ENCODE measurements at regions not wholly inside any gene's neighbourhood (a gene's known extent, or its start where the extent isn't known, plus 50 kb on each side); places are given as distances from the start of the nearest gene placed in this dataset.

DNA sequence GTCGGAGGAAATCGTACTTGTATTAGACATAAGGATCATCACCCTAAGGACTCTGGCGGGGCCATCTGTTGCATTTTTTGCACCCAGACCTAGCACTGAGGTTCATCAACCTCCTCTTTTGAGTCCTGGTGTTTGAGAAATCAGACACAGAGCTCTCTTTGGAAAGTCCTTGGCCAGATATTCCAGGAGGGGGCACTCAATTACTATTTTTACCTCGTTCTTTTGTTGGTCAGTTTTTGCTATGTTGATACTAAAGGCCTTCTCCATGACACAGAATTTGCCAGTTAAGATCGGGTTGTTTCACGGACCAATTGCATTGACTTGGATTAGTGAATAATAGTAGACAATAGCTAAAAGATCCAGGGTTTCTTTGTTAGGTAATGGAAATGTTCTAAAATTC, 711.2 kb downstream of the KCNT2 start:
- TF ChIP-seq, protein P1, sequence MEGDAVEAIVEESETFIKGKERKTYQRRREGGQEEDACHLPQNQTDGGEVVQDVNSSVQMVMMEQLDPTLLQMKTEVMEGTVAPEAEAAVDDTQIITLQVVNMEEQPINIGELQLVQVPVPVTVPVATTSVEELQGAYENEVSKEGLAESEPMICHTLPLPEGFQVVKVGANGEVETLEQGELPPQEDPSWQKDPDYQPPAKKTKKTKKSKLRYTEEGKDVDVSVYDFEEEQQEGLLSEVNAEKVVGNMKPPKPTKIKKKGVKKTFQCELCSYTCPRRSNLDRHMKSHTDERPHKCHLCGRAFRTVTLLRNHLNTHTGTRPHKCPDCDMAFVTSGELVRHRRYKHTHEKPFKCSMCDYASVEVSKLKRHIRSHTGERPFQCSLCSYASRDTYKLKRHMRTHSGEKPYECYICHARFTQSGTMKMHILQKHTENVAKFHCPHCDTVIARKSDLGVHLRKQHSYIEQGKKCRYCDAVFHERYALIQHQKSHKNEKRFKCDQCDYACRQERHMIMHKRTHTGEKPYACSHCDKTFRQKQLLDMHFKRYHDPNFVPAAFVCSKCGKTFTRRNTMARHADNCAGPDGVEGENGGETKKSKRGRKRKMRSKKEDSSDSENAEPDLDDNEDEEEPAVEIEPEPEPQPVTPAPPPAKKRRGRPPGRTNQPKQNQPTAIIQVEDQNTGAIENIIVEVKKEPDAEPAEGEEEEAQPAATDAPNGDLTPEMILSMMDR (IDR thresholded peaks at IDR 0.05; ENCODE audit: control extremely low read depth, extremely low read depth, low read depth, missing control alignments): no peak
- ChIA-PET POLR2A (no interaction called here), CTCF (interaction anchor here (3.5 kb wide), 1 partner anchor 11 kb away, joined by 15 read pairs; no protein-coding TSS in a partner anchor)
- no peak for DNase-seq (ENCODE audit: extremely low spot score)

DNA sequence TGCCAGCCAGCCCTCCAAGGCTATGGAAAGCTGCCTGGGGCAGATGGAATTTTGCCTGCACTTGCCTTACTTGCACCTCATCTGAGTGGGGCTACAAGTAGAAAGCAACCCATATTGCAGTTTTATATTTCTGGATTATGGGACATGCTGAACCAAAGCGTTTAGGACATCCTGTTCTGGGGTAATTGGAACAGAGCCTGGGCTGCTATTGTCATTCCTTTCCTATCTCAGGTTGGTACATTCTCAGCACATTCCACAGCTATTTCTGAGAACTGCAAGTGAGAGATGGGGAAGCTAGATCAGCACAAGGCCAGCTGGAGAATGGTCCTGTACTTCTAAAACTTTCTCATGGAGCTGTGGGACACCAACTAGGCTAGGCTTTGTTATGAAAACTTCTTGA, 713.8 kb downstream of the KCNT2 start:
- DNase-seq (ENCODE audit: extremely low spot score): no peak
- POLR2A ChIA-PET: no interaction called here
- TF ChIP-seq, protein P1 (IDR thresholded peaks at IDR 0.05; ENCODE audit: control extremely low read depth, extremely low read depth, low read depth, missing control alignments): no peak
- CTCF ChIA-PET: interaction anchor here (2.7 kb wide), 1 partner anchor 9 kb away, joined by 12 read pairs; no protein-coding TSS in a partner anchor

DNA sequence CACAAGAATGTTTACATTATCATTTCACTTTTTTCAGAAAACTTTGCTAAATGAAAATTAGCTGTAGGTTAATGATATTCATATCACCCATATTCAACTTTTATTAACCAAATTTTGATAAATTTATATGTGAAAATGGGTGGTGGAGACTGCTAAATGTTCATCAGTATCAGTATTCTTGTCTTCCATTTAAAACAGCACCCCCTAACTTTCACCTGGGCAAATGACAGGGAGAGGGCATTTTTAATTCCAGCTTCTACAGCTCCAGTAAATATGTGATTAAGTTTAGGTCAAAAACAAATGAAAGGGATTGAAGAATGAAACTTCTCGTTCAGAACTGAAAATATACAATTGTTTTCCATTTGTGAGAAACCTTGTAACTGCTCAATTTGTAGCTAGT, 722.2 kb downstream of the KCNT2 start:
- CTCF ChIA-PET: interaction anchor here (0.8 to 3.5 kb wide), 4 partner anchors 9 to 30 kb away, joined by 3 to 15 read pairs (median 9); no protein-coding TSS in a partner anchor
- POLR2A ChIA-PET: no interaction called here
- TF ChIP-seq, protein P1 (IDR thresholded peaks at IDR 0.05; ENCODE audit: control extremely low read depth, extremely low read depth, low read depth, missing control alignments): peak; percentile 4
- DNase-seq (ENCODE audit: extremely low spot score): no peak

DNA sequence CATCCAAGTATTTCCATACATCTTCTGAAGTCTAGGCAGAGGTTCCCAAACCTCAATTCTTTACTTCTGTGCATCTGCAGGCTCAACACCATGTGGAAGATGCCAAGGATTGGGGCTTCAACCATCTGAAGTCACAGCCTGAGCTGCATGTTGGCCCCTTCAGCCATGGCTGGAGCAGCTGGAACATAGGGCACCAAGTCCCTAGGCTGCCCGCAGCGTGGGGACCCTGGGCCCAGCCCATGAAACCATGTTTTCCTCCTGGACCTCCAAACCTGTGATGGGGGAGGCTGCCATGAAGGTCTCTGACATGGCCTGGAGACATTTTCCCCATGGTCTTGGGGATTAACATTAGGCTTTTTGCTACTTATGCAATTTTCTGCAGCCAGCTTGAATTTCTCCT, 729.8 kb downstream of the KCNT2 start:
- TF ChIP-seq, protein P1 (IDR thresholded peaks at IDR 0.05; ENCODE audit: control extremely low read depth, extremely low read depth, low read depth, missing control alignments): no peak
- POLR2A ChIA-PET: no interaction called here
- DNase-seq (ENCODE audit: extremely low spot score): no peak
- CTCF ChIA-PET: no interaction called here

DNA sequence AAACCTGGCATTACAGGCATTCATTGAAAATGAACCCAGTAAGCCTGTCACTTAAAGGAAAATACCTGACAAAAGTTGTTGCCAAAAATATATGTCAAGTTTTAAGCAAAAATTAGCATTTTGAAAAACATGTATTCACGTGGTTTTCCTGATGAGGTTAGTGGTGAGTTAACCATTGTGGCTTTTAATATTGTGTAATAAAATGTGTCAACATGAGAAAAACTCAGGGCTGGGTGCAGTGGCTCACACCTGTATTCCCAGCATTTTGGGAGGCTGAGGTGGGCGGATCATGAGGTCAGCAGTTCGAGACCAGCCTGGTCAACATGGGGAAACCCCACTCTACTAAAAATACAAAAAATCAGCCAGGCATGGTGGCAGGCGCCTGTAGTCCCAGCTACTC, 731.4 kb downstream of the KCNT2 start:
- POLR2A ChIA-PET: no interaction called here
- CTCF ChIA-PET: no interaction called here
- TF ChIP-seq, protein P1 (IDR thresholded peaks at IDR 0.05; ENCODE audit: control extremely low read depth, extremely low read depth, low read depth, missing control alignments): no peak
- DNase-seq (ENCODE audit: extremely low spot score): no peak

DNA sequence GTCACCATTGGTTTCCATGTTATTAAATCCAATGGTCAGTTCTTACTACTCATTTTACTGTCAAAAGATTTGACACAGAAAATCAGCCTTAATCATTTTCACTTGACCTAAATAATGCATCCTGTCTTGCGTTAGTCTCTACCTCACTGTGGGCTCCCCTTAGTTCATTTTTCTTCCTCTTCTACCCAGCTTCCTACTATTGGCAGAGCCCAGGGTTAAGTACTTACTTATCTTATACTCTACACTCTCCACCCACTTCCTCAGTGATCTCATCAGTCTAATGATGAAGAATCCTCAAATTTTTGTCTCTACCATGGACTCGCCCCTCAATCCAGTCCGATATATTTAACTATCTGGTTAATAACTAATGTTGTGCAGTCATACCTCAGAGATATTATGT, 735.9 kb downstream of the KCNT2 start:
- TF ChIP-seq, protein P1 (IDR thresholded peaks at IDR 0.05; ENCODE audit: control extremely low read depth, extremely low read depth, low read depth, missing control alignments): no peak
- DNase-seq (ENCODE audit: extremely low spot score): no peak
- ChIA-PET CTCF (no interaction called here), POLR2A (no interaction called here)

DNA sequence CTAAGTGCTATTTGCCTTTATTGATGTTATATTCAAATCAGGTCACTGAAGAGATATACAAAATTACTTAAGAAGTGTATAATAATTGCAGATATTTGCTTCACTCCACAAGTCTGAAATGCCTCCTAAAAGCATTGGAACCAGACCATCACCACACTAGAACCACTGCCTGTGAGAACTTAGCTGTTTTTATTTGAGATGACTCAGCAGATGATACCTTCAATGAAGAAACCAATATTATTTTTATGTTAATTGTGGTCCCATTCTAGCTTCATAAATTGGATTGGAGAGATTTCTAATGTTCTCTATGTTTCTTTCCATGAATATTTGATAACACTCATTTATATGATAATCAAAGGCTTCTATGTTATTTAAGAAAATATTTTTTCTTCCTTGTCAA, 740.6 kb downstream of the KCNT2 start:
- TF ChIP-seq, protein P1 (IDR thresholded peaks at IDR 0.05; ENCODE audit: control extremely low read depth, extremely low read depth, low read depth, missing control alignments): no peak
- no peak for DNase-seq (ENCODE audit: extremely low spot score)
- POLR2A ChIA-PET: no interaction called here
- CTCF ChIA-PET: no interaction called here

All from GM10248 (cell line).